GM19452 (cell line): ENCODE measurements at regions not wholly inside any gene's neighbourhood (a gene's known extent, or its start where the extent isn't known, plus 50 kb on each side); places are given as distances from the start of the nearest gene placed in this dataset.
A peak's percentile ranks its signal among the peaks of the same experiment; 100 is the strongest.

Experiments
- ATAC-seq: cut with Tn5 transposase; IDR thresholded peaks from one replicate; pipeline ENCODE4 v1.9.1; 2021; ENCODE audit not compliant: unreplicated experiment

DNA sequence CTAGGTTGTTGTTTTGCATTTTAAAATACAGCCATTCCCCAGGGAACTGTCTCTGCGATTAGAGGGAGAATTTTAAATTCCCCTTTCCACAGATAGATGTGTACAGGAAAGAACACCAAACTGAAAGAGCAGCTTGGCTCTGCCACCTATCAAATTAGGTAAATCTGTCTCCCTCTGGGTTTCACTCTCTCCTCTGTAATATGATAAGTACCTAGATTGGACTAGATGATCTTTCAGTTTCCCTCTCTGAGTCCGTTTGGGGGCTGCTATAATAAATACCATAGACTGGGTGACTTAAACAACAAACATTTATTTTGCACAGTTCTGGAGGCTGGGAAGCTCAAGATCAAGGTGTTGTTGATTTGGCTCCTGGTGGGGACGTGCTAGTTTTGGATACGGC lies 186.0 kb downstream of the KIF20B start:
- ATAC-seq = peak; percentile 45

DNA sequence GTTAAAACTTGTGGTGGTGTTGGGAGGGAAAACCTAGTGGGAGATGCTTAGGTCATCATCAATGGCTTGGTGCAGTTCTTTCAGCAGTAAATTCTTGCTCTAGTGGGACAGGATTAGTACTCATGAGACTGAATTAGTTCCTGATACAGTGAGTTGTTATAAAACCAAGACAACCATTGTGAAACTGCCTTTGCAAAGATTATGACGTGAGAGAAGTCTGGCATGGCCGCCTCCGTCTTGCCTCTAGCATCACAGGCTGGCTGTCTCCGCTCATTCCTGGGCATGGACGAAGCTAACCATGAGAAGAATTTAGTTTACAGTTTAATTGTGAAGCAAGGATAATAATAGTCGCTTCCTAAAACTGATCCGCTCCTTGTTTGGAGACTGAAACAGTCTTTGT lies 186.4 kb downstream of the KIF20B start:
- peak; percentile 68 for ATAC-seq

DNA sequence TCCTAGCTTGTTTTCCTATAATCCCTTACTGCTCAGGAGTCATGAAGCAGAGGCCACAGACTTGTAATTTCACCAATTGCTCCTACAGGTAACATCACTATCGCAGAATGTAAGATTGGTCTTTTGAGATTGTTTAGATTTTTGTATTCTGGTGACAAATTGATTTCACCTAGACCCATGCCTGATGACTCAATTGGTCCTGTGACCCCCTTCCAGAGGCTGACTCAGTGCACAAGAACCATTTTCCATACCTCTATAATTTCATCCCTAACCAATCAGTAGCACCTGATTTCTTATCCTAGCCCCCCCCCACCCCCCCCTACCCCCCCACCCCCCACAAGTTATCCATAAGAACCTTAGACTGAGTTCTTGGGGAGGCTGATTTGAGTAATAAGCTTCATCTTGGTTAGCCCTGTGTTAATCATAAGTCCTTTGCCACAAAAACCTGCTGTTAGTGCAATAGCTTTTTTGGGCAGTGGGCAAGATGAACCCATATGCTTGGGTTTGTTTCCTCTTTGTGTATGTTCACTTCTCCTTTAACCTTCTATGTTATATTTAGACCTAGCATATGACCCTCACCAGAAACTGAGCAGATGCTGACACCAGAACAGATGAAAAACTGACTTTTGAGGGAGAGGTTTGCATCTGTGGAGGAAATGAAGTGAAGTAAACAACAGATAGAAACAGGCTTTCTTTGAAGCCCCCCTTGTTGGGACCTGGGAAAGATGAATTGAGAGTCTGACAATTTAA lies 187.1 kb downstream of the KIF20B start:
- peak; percentile 79 for ATAC-seq

DNA sequence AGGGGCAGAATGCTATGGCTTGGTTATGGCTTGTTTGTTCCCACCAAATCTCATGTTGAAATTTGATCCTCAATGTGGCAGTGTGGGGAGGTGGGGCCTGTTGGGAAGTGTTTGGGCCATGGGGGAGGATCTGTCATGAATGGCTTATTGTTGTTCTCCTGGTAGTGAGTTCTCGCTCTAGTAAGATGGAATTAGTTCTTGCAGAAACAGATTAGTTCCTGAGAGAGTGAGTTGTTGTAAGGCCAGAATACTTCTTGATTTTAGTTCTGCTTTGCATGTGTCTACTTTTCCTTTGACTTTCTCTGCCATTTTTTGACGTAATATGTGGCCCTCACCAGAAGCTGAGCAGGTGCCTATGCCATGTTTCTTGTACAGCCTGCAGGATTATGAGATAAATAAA lies 188.2 kb downstream of the KIF20B start:
- ATAC-seq = no peak

DNA sequence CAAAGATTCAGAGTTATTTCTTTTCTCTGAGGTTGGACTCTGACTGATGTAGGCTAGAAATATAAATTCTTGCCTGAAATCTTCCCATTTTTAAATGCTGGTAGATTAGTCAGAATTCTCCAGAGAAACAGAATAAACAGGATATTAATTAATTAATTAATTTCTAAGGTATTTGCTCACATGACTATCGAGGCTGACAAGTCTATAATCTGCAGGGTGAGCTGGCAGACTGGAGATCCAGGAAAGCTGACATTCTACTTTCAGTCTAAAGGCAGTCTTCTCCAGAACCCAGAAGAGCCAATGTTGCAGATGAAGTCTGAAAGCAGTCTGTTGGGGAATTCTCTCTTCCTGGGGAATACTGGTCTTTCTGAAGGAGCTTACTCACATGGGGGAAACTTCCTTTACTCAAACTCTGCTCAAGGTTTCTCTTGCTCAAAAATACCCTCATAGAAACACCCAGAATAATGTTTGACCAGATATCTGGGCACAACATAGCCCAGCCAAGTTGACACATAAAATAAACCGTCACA lies 189.7 kb downstream of the KIF20B start:
- no peak for ATAC-seq

DNA sequence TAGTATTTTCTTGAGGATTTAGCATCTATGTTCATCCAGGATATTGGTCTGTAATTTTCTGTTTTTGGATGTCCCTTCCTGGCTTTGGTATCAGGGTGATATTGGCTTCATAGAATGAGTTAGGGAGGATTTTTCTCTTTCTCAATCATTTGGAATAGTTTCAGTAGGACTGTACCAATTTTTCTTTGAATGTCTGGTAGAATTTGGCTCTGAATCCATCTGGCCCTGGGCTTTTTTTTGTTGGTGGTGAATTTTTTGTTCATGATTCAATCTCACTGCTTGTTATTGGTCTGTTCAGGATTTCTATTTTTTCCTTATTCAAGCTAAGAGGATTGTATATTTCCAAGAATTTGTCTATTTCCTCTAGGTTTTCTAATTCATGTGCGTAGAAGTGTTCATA lies 192.7 kb downstream of the KIF20B start:
- no peak for ATAC-seq

DNA sequence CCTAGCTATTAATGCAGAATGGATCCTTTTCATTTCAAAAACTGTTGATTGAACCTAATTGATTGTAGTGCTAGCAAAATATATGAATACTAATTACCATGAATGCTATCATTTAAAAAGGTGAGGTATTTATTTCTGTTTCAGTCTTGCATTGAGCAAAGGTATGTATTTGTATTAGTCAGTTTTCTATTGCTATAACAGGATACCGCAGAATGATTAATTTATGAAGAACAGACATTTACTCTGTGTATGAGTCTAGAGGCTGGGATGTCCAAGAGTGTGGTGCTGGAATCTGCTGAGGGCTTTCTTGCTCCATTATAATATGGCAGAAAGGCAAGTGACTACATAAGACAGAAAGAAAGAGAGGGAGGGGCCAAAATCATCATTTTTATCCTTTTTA lies 199.2 kb downstream of the KIF20B start:
- ATAC-seq = no peak

DNA sequence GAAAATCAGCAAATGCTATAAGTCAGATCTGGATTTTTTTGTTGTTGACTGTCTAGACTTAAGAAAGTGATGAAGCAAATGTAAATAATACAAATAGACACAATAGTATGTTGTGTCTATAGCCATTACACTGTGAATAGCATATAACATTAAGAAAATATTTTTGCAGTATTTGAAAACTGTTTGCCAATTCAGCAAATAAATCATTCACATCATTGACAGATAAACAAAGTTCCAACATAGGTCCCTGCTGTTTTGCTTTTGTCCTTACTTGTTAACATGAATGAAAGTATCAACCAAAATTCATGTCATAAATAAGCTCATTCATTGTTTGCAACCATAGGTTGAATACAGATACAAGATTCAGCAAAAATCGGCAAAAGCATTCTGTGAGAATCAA lies 200.5 kb downstream of the KIF20B start:
- ATAC-seq = no peak

DNA sequence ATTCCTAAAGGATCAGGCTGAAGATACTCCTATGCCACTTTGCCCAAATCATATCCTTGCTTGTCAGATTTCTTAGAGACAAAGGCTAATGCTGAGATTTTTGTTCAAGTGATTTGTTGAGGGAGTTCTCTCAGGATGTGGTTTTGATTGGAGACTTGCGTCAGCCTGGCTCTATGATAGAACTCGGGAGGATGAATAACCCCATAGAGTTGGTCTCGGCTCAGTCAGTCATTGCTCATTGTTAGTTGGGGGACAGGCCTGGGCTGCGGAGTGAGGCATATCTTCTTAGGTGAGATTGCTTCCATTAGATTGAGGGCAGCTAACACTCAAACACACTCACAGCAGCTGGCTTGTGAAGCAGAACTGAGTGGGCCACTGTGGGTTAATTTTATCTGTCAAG lies 203.4 kb downstream of the KIF20B start:
- no peak for ATAC-seq

DNA sequence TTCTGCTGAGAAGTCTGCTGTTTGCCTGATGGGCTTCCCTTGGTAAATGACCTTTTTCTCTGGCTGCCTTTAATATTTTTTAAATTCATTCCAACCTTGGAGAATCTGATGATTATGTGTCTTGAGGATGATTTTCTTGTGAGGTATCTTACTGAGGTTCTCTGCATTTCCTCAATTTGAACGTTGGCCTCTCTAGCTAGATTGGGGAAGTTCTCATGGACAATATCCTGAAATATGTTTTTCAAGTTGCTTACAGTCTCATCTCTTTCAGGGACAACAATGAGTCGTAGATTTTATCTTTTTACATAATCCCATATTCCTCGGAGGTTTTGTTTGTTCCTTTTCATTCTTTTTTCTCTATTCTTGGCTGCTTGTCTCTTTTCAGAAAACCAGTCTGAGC lies 208.4 kb downstream of the KIF20B start:
- ATAC-seq = no peak

DNA sequence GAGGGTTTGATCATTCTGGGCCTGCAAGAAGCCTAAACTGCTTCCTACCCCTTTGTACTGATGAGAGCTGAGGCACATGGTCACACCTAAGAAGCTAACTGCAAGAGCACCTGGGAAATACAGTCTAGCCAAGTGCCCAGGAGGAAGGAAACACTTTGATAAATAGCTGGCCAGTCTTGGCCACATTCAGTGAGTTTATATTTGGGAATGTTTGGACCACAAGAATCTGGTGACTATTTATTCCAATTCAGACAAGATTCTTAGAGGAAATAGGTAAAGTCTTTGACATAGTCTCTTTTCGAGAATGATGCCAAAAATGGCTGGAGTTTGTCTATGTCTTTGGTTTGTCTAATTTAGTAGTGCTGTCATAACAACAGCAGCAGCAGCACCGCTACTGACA lies 213.6 kb downstream of the KIF20B start:
- ATAC-seq = no peak

DNA sequence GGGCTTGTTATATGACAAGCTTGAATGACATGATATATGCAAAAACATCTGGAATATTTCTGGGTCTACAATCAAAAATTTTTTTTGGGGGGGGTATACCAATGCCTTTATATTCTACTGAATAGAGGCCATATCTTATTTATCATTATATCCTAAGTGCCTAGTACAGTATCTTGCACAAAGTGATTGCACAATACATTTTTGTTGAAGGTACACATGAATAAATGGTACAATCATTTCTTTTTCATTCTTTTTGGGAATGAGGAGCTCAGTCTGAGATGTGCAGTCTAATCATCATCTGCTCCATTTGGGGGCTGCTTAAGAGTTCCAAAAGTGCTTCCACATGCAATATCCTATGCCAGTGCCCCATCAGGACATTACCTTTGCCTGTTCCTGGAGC lies 214.6 kb downstream of the KIF20B start:
- ATAC-seq = no peak

DNA sequence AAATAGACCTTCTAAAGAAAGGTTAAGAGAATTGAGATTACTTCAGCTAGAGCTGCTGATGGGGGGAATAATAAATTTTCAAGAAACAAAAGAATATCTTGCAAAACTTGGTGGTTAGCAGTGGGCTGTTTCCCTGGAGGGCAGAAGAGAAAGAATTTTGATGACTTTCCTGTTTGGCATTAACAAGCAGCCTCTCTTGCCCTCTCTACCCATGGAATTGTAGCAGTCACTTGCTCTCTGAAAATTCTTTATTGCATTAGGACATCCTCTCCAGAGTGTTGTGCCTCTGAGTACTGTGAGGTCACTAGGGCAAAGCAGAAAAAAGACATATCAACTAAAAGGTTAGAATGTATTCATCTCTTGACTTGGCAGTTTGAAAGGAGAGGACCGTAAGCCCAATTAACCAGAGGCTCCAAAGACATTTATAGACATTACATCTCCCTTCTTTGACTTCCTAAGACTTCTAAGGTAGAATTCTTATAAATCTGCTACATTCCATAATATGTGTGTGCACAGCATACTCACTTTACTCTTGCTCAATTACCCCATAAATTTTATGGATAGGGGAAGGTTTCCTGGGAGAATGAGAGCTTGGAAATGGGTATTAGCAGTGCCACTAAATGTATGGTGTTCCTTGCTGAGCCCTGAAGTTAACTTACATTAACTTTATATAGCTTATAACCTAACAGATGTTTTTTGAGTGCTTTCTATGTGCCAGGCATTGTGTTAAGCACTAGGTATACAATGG lies 215.3 kb downstream of the KIF20B start:
- no peak for ATAC-seq

DNA sequence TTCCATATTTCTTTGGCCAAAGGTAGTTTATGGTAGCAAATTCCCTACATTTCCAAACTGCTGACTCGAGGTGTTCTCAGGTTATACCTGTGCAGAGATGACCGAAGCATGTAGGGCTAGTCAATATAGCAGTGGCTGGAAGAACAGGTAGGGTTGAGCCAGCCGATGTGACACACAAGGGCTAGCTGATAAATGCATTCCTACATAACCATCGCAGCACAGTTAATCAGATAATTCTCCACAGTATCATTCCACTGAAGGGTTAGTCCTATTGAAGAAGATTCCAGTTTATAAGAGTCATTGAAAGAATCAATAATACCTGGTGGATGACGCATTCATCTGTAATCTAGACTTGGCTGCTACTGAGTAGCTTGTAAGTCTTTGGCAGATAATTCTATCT lies 220.0 kb downstream of the KIF20B start:
- ATAC-seq = no peak

DNA sequence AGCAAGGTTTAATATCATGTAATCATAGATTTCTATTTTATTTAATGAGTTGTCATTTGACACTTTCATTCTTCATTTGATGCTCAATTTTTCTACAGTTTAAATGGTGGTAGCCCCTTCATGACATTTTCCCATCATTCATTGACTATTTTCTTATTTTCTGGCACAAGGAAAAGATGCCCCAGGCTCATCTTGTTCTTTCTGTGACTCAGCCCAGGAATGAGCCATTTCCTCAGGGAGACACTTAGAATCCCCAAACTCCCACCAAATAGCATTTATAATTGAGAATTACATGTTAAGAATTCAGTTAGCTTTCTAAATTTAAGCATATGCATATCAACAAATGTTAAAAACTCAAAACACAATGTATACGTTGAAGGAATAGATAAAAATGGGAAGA lies 222.3 kb downstream of the KIF20B start:
- ATAC-seq = no peak

DNA sequence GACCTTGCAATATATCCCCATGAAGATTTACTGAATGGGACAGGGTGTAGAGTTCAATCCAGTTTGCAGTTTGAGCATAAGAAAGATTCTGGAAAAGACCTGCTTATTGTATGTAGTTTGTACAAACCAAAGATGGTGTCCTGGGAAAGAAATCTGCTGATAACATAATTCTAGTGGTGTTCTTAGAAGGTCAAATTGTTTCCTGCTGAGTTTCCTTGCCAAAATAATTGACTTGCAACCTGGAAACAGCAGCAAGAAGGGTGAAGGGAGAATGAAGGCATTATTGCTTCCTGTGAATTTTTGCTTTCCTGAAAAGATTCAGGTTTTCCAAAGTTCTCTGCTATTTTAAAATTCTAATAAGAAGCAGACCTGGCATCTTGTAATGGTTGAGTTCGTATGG lies 222.9 kb downstream of the KIF20B start:
- ATAC-seq = no peak

DNA sequence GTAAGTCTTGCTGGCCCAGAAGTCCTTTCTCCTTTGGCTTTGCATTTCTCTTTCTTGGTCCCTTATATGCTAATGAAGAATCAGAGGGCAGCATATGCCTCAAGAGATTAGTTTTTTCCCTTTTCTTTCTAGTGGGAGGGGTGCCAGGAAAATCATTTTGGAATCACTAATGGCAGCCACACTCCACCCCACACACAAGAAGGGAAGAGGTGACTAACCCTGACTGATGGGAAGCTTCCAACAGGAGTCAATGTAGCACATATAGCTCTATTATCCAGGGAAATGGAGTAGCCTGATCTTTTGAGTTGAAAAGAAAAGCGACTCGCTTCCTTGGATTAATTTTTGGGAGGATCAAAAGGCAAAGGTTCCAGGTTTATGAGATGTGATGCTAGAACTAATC lies 225.3 kb downstream of the KIF20B start:
- no peak for ATAC-seq

DNA sequence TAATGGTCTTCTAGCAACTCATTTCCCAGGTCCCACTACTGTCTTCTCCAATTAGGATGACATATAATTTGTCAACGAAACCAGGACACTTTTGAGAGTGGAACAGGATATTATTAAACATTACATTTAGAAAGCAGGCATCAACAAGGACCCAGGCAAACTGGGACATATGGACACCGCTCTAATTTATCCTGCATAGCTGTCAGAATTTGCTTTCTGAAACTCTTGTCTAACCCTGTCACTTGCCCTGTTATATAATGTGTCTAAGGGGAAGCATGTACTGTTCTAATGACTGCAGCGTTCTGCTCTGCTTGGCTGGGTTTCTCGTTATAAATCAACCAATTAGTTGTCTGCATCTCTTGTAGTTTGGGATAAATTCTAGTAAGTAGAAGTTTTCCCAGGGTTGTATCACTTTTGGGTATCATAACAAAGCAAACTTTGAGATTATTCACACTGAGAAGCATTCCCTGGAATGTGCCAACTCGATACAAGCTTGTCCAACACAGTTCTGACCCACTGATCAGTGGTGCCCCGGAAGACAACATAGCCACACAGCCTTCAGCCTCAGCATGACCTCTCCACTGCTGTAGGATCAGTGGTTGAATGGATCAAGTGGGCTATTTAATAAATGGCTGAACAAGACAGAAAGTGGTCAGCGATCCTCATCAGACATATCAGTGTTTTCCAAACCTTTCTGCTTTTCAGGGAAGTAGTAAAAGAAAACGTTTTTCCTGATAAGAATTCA lies 228.1 kb downstream of the KIF20B start:
- ATAC-seq = no peak

DNA sequence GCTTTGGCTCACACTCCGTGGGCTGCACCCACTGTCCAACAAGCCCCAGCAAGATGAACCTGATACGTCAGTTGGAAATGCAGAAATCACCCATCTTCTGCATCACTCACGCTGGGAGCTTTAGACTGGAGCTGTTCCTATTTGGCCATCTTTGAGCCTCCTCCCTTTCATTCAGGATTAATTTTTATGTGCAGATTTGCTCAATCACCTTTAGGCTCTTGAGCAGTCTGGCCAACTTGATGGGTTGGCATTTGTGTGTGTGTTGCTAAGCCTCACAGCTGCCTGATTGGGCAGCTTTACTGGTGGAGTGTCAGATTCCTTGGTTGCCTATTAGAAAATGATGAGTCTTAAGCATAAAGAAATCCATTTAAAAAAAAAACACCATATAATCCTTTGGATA lies 236.1 kb downstream of the KIF20B start:
- ATAC-seq = no peak

DNA sequence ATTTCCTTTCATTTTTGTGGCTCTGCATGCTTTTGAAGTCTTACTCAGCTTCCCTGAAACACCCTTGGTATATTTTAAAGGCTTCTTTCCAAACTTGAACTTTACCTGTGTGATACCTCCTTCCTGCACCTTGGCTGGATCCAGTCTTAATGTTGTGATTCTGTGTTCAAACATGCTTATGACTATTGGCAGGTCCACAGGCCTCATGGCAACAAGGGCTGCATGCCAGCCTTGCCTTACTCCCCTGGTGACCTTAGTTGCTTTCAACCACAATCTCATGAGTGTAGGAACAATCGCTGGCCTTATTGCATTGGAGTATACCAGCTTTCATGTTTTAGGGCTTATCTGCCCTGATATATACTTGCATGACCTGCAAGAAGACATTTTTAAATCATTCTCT lies 238.7 kb downstream of the KIF20B start:
- ATAC-seq = no peak

DNA sequence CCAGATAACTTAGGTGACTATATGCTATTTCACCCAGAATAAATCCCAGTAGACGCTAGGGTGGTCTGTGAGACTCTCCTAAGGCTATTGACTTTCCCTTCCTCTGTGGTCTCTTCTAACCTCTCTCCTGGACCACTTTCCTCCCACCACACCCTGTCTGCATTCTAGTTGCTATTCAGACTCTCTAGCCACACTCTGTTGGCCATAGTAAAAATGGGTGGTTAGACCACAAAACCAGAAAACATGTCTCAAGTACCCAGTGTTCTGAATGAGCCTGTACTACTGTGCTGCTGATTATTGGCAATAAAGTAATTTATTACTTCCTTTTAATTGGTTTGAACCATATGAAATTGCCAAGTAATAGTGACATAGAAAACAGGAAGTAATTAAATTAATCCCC lies 240.8 kb downstream of the KIF20B start:
- peak; percentile 56 for ATAC-seq

DNA sequence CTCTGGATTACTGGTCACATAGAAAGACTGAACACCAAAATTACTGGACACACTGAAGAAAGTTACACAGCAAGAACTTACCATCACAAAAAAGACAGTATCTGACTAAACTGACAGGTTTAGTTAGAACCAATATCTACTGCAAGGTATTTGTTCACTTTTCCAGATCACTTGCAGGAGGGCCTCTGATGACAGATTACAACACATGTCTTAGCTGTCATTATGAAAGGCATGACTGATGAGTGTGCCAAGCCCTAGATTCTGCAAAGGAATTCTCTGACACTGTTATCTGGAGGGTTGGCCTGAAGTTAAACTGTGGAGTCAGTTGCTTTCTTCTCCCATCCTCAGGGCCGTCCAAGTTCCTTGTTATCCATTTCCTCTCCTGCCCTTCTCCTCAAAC lies 242.7 kb downstream of the KIF20B start:
- no peak for ATAC-seq
